Stimulated activated naive CD8-positive, alpha-beta T cell treated with anti-CD3 and anti-CD28 coated beads, Interleukin-15, Interleukin-2, amounts not matched to agents 100 ng/mL and 50 ng/mL, for 24 hours (primary cell): ENCODE measurements at regions not wholly inside any gene's neighbourhood (a gene's known extent, or its start where the extent isn't known, plus 50 kb on each side); places are given as distances from the start of the nearest gene placed in this dataset.
A peak's percentile ranks its signal among the peaks of the same experiment; 100 is the strongest.
"Not testable (repeated sequence)": the region's sequence is repeated elsewhere in the genome, so short reads cannot be mapped to it uniquely, and the experiment has no call there.

Source experiments
- H3K27ac Mint-ChIP-seq: one replicate; pipeline ENCODE4 v1.8.0; 2021; ENCODE audit warnings: mild to moderate bottlenecking, mixed read lengths
- H3K27me3 Mint-ChIP-seq: one replicate; pipeline ENCODE4 v1.8.0; 2021; ENCODE audit warnings: mixed read lengths
- H3K36me3 Mint-ChIP-seq: one replicate; pipeline ENCODE4 v1.8.0; 2021; ENCODE audit warnings: low read depth, mixed read lengths
- H3K4me1 Mint-ChIP-seq: one replicate; pipeline ENCODE4 v1.8.0; 2021; ENCODE audit warnings: low read depth, mixed read lengths
- H3K4me3 Mint-ChIP-seq: one replicate; pipeline ENCODE4 v1.8.0; 2021; ENCODE audit warnings: mild to moderate bottlenecking, mixed read lengths
- H3K9me3 Mint-ChIP-seq: one replicate; pipeline ENCODE4 v1.8.0; 2021; ENCODE audit warnings: mixed read lengths

GRCh38 chr6:139711804-139712585 lies 337.5 kb upstream of the CITED2 start:
- H3K27me3 Mint-ChIP-seq, result peaks cover 10% of the 10 kb centered on the region
- H3K4me1 Mint-ChIP-seq, result no peaks in the 10 kb centered on the region
- H3K4me3 Mint-ChIP-seq, result no peak overlapping the region
- no peaks in the 10 kb centered on the region for H3K36me3 Mint-ChIP-seq
- no peak overlapping the region for H3K27ac Mint-ChIP-seq
- no peaks in the 10 kb centered on the region for H3K9me3 Mint-ChIP-seq

- Mint-ChIP-seq H3K27ac (no peak overlapping the region), H3K4me1 (no peaks in the 10 kb centered on the region), H3K27me3 (peaks cover 10% of the 10 kb centered on the region)
Observed at GRCh38 chr6:139710556-139710955, 336.1 kb upstream of the CITED2 start.

DNA sequence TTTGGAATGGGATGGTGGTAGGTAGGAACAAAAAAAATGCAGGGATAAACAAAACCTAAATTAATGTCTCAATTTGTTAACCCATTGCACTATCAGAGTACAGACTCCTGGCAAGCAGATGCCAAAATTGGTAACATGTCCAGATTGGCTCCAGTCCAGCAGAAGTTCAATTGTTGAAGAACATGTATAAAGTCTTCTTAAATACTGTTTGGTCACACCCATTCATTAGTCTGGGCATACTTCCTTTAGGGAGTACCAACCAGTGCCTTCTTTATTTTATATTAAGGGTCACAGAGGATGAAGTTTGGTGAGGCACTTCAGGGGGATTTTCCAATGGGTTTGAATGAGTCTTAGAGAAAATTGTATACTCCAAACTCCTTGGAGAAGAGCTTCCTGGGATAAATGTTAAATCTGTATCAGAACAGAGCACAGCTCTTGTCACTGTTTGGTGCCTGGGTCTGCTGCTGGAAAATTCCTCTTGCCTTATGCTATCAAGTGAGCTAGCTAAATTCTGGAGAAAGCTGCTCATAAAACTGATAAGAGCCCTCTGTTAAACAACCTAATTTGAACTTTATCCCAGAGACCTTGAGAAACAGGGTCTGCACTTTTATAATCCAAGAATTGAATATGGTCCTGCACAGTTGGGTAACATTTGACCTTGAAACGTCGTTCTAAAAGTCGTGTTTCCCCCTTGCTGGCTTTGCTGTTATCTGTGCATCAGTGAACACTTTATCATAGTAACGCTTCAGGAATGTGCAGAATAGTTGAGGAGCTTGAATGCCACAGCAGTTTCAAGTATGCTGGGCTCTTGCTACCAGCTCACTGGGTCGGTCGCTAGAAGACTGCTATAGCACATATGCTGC lies 334.1 kb upstream of the CITED2 start:
- no peak overlapping the region for H3K27ac Mint-ChIP-seq
- H3K9me3 Mint-ChIP-seq, result no peaks in the 10 kb centered on the region
- H3K36me3 Mint-ChIP-seq, result no peaks in the 10 kb centered on the region
- H3K27me3 Mint-ChIP-seq, result peaks cover 10% of the 10 kb centered on the region
- H3K4me1 Mint-ChIP-seq, result no peaks in the 10 kb centered on the region
- no peak overlapping the region for H3K4me3 Mint-ChIP-seq

More at GRCh38 chr6:139710556-139710955, 336.1 kb upstream of the CITED2 start:
- Mint-ChIP-seq H3K36me3 (no peaks in the 10 kb centered on the region), H3K4me3 (no peak overlapping the region), H3K9me3 (no peaks in the 10 kb centered on the region)

DNA sequence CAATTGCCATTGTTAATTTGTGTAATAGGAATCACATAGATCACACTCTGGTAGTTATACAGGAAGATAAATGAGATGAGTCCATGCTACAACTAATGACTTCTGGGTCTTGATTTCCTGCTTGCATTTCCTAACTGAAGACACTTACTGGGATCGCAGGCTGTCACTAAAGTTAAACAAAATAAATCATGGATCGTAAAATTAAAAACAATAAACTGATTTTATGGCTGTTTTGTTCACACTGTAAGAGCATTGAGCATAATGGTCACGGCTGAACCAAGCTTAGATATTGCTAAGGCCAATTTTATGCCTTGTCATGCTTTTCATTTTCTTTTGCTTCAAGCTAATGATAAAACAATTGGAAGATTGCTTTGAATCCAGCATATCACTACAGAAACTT lies 332.5 kb upstream of the CITED2 start:
- Mint-ChIP-seq H3K4me3 (no peak overlapping the region), H3K27me3 (peaks cover 7% of the 10 kb centered on the region), H3K4me1 (no peaks in the 10 kb centered on the region), H3K9me3 (no peaks in the 10 kb centered on the region), H3K36me3 (no peaks in the 10 kb centered on the region), H3K27ac (no peak overlapping the region)

GRCh38 chr6:139705284-139705683 lies 330.8 kb upstream of the CITED2 start:
- no peaks in the 10 kb centered on the region for H3K36me3 Mint-ChIP-seq
- H3K4me3 Mint-ChIP-seq, result no peak overlapping the region
- H3K9me3 Mint-ChIP-seq, result no peaks in the 10 kb centered on the region
- H3K27ac Mint-ChIP-seq, result no peak overlapping the region
- H3K4me1 Mint-ChIP-seq, result no peaks in the 10 kb centered on the region
- H3K27me3 Mint-ChIP-seq, result peaks cover 5% of the 10 kb centered on the region

GRCh38 chr6:139703780-139704179 lies 329.3 kb upstream of the CITED2 start:
- no peaks in the 10 kb centered on the region for H3K4me1 Mint-ChIP-seq
- H3K36me3 Mint-ChIP-seq, result no peaks in the 10 kb centered on the region
- H3K4me3 Mint-ChIP-seq, result no peak overlapping the region
- no peaks in the 10 kb centered on the region for H3K9me3 Mint-ChIP-seq
- H3K27me3 Mint-ChIP-seq, result no peaks in the 10 kb centered on the region
- no peak overlapping the region for H3K27ac Mint-ChIP-seq

- Mint-ChIP-seq H3K27me3 (no peaks in the 10 kb centered on the region), H3K27ac (no peak overlapping the region), H3K9me3 (no peaks in the 10 kb centered on the region), H3K36me3 (no peaks in the 10 kb centered on the region), H3K4me1 (no peaks in the 10 kb centered on the region), H3K4me3 (no peak overlapping the region)
Observed at GRCh38 chr6:139702706-139703105, 328.3 kb upstream of the CITED2 start.

- Mint-ChIP-seq H3K36me3 (no peaks in the 10 kb centered on the region), H3K27me3 (no peaks in the 10 kb centered on the region), H3K27ac (no peak overlapping the region), H3K9me3 (no peaks in the 10 kb centered on the region), H3K4me1 (no peaks in the 10 kb centered on the region), H3K4me3 (no peak overlapping the region)
Observed at GRCh38 chr6:139701695-139702094, 327.2 kb upstream of the CITED2 start.

- H3K36me3 Mint-ChIP-seq, result no peaks in the 10 kb centered on the region
- H3K4me1 Mint-ChIP-seq, result no peaks in the 10 kb centered on the region
- H3K9me3 Mint-ChIP-seq, result no peaks in the 10 kb centered on the region
- no peaks in the 10 kb centered on the region for H3K27me3 Mint-ChIP-seq
- H3K27ac Mint-ChIP-seq, result no peak overlapping the region
- no peak overlapping the region for H3K4me3 Mint-ChIP-seq
Observed at GRCh38 chr6:139701003-139701402, 326.6 kb upstream of the CITED2 start.

DNA sequence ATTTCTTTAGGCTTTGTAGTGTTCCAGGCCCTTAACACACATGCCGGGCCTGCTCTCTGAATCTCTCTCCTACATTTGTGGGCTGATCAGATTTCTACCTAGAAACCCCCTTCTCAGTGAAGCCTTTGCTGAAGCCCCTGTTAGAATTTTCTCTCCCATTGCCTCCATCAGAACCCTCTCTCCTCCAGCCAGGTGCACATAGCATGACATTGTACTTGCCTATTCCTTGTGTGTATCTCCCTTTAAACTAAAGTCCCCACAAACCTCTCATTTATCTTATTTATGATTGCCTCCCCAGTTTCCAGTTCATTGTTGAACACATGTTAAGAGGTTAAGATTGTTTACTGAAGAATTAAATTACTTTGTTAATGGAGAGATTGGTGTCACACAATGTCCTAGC lies 325.5 kb upstream of the CITED2 start:
- no peaks in the 10 kb centered on the region for H3K9me3 Mint-ChIP-seq
- no peaks in the 10 kb centered on the region for H3K4me1 Mint-ChIP-seq
- H3K27ac Mint-ChIP-seq, result no peak overlapping the region
- H3K27me3 Mint-ChIP-seq, result no peaks in the 10 kb centered on the region
- H3K4me3 Mint-ChIP-seq, result no peak overlapping the region
- no peaks in the 10 kb centered on the region for H3K36me3 Mint-ChIP-seq

- no peak overlapping the region for H3K27ac Mint-ChIP-seq
- no peaks in the 10 kb centered on the region for H3K9me3 Mint-ChIP-seq
- H3K4me1 Mint-ChIP-seq, result no peaks in the 10 kb centered on the region
- H3K36me3 Mint-ChIP-seq, result no peaks in the 10 kb centered on the region
- no peak overlapping the region for H3K4me3 Mint-ChIP-seq
- no peaks in the 10 kb centered on the region for H3K27me3 Mint-ChIP-seq
Observed at GRCh38 chr6:139699335-139699734, 324.9 kb upstream of the CITED2 start.

DNA sequence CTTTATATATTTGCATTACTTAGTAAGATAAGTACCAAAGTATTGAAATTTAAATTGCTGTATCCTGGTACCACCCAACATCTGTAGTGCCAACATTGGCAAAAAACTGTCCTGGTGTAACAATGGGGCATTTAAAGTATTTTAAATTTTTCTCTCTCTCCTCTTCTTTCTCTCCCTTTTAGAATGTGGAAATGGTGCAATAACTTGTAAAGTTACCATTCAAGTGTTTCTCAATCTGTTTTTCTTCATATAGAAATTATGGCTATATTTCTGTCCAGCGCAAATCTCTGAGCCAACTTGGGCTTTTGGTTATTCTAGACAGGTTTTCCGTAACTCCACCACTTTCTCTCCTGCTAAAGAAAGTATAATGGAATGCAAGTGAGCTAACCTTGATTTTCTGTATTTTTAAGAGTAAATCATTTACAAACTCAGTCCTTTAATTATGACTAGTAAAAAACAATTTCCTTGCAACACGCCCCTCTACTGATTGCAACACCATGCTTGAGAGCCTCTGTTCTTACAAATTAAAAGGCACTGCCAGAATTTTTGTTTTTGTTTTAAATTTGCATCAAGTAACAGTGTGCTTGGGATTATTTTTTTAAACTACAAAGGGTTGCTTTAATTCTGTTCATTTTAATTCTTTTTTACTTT lies 324.2 kb upstream of the CITED2 start:
- H3K4me3 Mint-ChIP-seq, result no peak overlapping the region
- H3K9me3 Mint-ChIP-seq, result no peaks in the 10 kb centered on the region
- H3K4me1 Mint-ChIP-seq, result no peaks in the 10 kb centered on the region
- no peaks in the 10 kb centered on the region for H3K36me3 Mint-ChIP-seq
- no peak overlapping the region for H3K27ac Mint-ChIP-seq
- peaks cover 4% of the 10 kb centered on the region for H3K27me3 Mint-ChIP-seq

GRCh38 chr6:139697856-139698255 lies 323.4 kb upstream of the CITED2 start:
- not testable (repeated sequence) for H3K27ac Mint-ChIP-seq, H3K4me1 Mint-ChIP-seq, H3K4me3 Mint-ChIP-seq, H3K36me3 Mint-ChIP-seq, H3K9me3 Mint-ChIP-seq, H3K27me3 Mint-ChIP-seq

- H3K4me3 Mint-ChIP-seq, result peak overlapping the region; percentile 42
- not testable (repeated sequence) for H3K9me3 Mint-ChIP-seq, H3K27ac Mint-ChIP-seq, H3K36me3 Mint-ChIP-seq, H3K4me1 Mint-ChIP-seq, H3K27me3 Mint-ChIP-seq
Observed at GRCh38 chr6:139696991-139697390, 322.5 kb upstream of the CITED2 start.

GRCh38 chr6:139695361-139695760 lies 320.9 kb upstream of the CITED2 start:
- Mint-ChIP-seq H3K4me1 (no peaks in the 10 kb centered on the region), H3K9me3 (no peaks in the 10 kb centered on the region), H3K36me3 (no peaks in the 10 kb centered on the region), H3K27ac (no peak overlapping the region), H3K4me3 (no peak overlapping the region), H3K27me3 (peaks cover 4% of the 10 kb centered on the region)
